Smooth muscle cell (in vitro differentiated cells): ENCODE measurements at regions not wholly inside any gene's neighbourhood (a gene's known extent, or its start where the extent isn't known, plus 50 kb on each side); places are given as distances from the start of the nearest gene placed in this dataset.

Source experiments
- DNase-seq: peaks from one replicate; lab custom pipeline; 2025; ENCODE audit not compliant: unreplicated experiment; lab: John Stamatoyannopoulos, UW
- H2AFZ ChIP-seq: fragments of 200-600 bp; sonication (generic); 2 replicates; pipeline ENCODE4 v1.6.0; 2016; ENCODE audit warnings: antibody characterized with exemption, low read depth, mild to moderate bottlenecking
- H3F3A ChIP-seq: fragments of 200-600 bp; sonication (generic); 2 replicates; pipeline ENCODE4 v1.6.0; 2017; ENCODE audit warnings: antibody characterized with exemption, low read depth
- H3K27ac ChIP-seq: fragments of 200-600 bp; sonication (generic); 2 replicates; pipeline ENCODE4 v1.5.1; 2016; ENCODE audit warnings: low read depth, mild to moderate bottlenecking
- H3K27me3 ChIP-seq: fragments of 200-600 bp; sonication (generic); 2 replicates; pipeline ENCODE4 v1.6.1; 2016; ENCODE audit warnings: low read depth, mild to moderate bottlenecking
- H3K36me3 ChIP-seq: fragments of 200-600 bp; sonication (generic); 2 replicates; pipeline ENCODE4 v1.5.1; 2016; ENCODE audit warnings: low read depth
- H3K4me1 ChIP-seq: fragments of 200-600 bp; sonication (generic); 2 replicates; pipeline ENCODE4 v1.5.1; 2016; ENCODE audit warnings: low read depth
- H3K4me2 ChIP-seq: fragments of 200-600 bp; sonication (generic); 2 replicates; pipeline ENCODE4 v1.6.0; 2016; ENCODE audit warnings: mild to moderate bottlenecking
- H3K4me3 ChIP-seq: fragments of 200-600 bp; sonication (generic); 2 replicates; pipeline ENCODE4 v1.5.1; 2016; ENCODE audit warnings: mild to moderate bottlenecking
- H3K79me2 ChIP-seq: fragments of 200-600 bp; sonication (generic); 2 replicates; pipeline ENCODE4 v1.6.0; 2016; ENCODE audit warnings: low read depth, mild to moderate bottlenecking
- H3K9ac ChIP-seq: fragments of 200-600 bp; sonication (generic); 2 replicates; pipeline ENCODE4 v1.6.0; 2016; ENCODE audit warnings: low read depth
- H3K9me3 ChIP-seq: fragments of 200-600 bp; sonication (generic); replicated peaks from 2 replicates; pipeline ENCODE4 v1.5.1; 2016; ENCODE audit warnings: low read depth
- H4K20me1 ChIP-seq: fragments of 200-600 bp; sonication (generic); 2 replicates; pipeline ENCODE4 v1.6.0; 2016; ENCODE audit warnings: low read depth
- WGBS: methylation state at CpG from one replicate; pipeline ENCODE4 v1.1.7; 2016; ENCODE audit warnings: low lambda C conversion rate; 5-methylcytosine and 5-hydroxymethylcytosine counted together
- TF ChIP-seq, protein P1 (sequence below): fragments of 200-600 bp; sonication (generic); IDR thresholded peaks from 2 replicates; pipeline ENCODE4 v1.5.1; 2017; ENCODE audit warnings: borderline replicate concordance, mild to moderate bottlenecking, antibody characterized with exemption; ENCODE audit not compliant: insufficient read depth, poor library complexity, severe bottlenecking

- Histone ChIP-seq H3K9me3 (no peaks in the 10 kb centered on the region), H3K9ac (no peak overlapping the region), H3K27me3 (no peaks in the 10 kb centered on the region), H3K4me2 (no peak overlapping the region), H3F3A (no peaks in the 10 kb centered on the region), H3K27ac (no peak overlapping the region), H3K4me1 (no peaks in the 10 kb centered on the region), H3K79me2 (no peaks in the 10 kb centered on the region), H3K4me3 (no peak overlapping the region), H3K36me3 (no peaks in the 10 kb centered on the region), H4K20me1 (no peaks in the 10 kb centered on the region), H2AFZ (no peak overlapping the region)
- WGBS = 84% methylated on average over 1 of the region's 1 CpG
- TF ChIP-seq, protein P1, sequence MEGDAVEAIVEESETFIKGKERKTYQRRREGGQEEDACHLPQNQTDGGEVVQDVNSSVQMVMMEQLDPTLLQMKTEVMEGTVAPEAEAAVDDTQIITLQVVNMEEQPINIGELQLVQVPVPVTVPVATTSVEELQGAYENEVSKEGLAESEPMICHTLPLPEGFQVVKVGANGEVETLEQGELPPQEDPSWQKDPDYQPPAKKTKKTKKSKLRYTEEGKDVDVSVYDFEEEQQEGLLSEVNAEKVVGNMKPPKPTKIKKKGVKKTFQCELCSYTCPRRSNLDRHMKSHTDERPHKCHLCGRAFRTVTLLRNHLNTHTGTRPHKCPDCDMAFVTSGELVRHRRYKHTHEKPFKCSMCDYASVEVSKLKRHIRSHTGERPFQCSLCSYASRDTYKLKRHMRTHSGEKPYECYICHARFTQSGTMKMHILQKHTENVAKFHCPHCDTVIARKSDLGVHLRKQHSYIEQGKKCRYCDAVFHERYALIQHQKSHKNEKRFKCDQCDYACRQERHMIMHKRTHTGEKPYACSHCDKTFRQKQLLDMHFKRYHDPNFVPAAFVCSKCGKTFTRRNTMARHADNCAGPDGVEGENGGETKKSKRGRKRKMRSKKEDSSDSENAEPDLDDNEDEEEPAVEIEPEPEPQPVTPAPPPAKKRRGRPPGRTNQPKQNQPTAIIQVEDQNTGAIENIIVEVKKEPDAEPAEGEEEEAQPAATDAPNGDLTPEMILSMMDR = no peak
- DNase-seq = no peak
Observed at GRCh38 chr5:126248611-126249010, 174.6 kb upstream of the GRAMD2B start.

GRCh38 chr5:126251024-126251423, 172.2 kb upstream of the GRAMD2B start:
- no peak overlapping the region for H3K9ac ChIP-seq
- H3K79me2 ChIP-seq = no peaks in the 10 kb centered on the region
- H3K4me2 ChIP-seq = no peak overlapping the region
- no peaks in the 10 kb centered on the region for H3F3A ChIP-seq
- H2AFZ ChIP-seq = no peak overlapping the region
- no peak overlapping the region for H3K27ac ChIP-seq
- no peaks in the 10 kb centered on the region for H3K27me3 ChIP-seq
- no peak overlapping the region for H3K4me3 ChIP-seq
- DNase-seq = no peak
- H3K9me3 ChIP-seq = no peaks in the 10 kb centered on the region
- no peaks in the 10 kb centered on the region for H4K20me1 ChIP-seq
- no peaks in the 10 kb centered on the region for H3K4me1 ChIP-seq
- TF ChIP-seq, protein P1 = no peak
- H3K36me3 ChIP-seq = no peaks in the 10 kb centered on the region
- 94% methylated on average over 3 of the region's 3 CpGs for WGBS

- WGBS = 83% methylated on average over 1 of the region's 1 CpG
Observed at GRCh38 chr5:126253406-126253805, 169.8 kb upstream of the GRAMD2B start.

More at GRCh38 chr5:126253406-126253805, 169.8 kb upstream of the GRAMD2B start:
- H3K9ac ChIP-seq = no peak overlapping the region
- no peaks in the 10 kb centered on the region for H3K79me2 ChIP-seq
- no peaks in the 10 kb centered on the region for H3K9me3 ChIP-seq
- no peaks in the 10 kb centered on the region for H3K36me3 ChIP-seq
- no peaks in the 10 kb centered on the region for H4K20me1 ChIP-seq
- no peak overlapping the region for H3K4me3 ChIP-seq
- TF ChIP-seq, protein P1 = no peak
- H2AFZ ChIP-seq = no peak overlapping the region
- no peaks in the 10 kb centered on the region for H3F3A ChIP-seq
- H3K27ac ChIP-seq = no peak overlapping the region
- no peaks in the 10 kb centered on the region for H3K27me3 ChIP-seq
- H3K4me2 ChIP-seq = no peak overlapping the region
- DNase-seq = no peak
- H3K4me1 ChIP-seq = no peaks in the 10 kb centered on the region
